WERI-Rb-1 (cell line): ENCODE measurements at regions not wholly inside any gene's neighbourhood (a gene's known extent, or its start where the extent isn't known, plus 50 kb on each side); places are given as distances from the start of the nearest gene placed in this dataset.
"Not testable (repeated sequence)": the region's sequence is repeated elsewhere in the genome, so short reads cannot be mapped to it uniquely, and the experiment has no call there.

Source experiments
- DNase-seq: peaks from one replicate; pipeline ENCODE4 v3.0.0-alpha.2; 2020
- H3K27ac ChIP-seq: fragments of 250-450 bp; sonication (Bioruptor Pico); 2 replicates; pipeline ENCODE4 v1.5.1; 2020; ENCODE audit warnings: mild to moderate bottlenecking, moderate library complexity
- H3K27me3 ChIP-seq: fragments of 250-450 bp; sonication (Bioruptor Pico); 2 replicates; pipeline ENCODE4 v1.5.1; 2021; ENCODE audit warnings: mild to moderate bottlenecking, low read depth, moderate library complexity; ENCODE audit not compliant: insufficient read depth, severe bottlenecking
- H3K36me3 ChIP-seq: fragments of 250-450 bp; sonication (Bioruptor Pico); 2 replicates; pipeline ENCODE4 v1.5.1; 2020; ENCODE audit warnings: mild to moderate bottlenecking, moderate library complexity
- H3K4me3 ChIP-seq: 2 replicates; pipeline ENCODE4 v1.5.1; 2011; ENCODE audit warnings: low read depth, mild to moderate bottlenecking, control low read depth, low read length
- H3K9me3 ChIP-seq: fragments of 250-450 bp; sonication (Bioruptor Pico); 2 replicates; pipeline ENCODE4 v1.5.1; 2021; ENCODE audit warnings: mild to moderate bottlenecking, moderate library complexity; ENCODE audit not compliant: severe bottlenecking
- TF ChIP-seq, protein P1 (sequence below): IDR thresholded peaks from 2 replicates; pipeline ENCODE4 v1.5.1; 2011; ENCODE audit warnings: low read depth, mild to moderate bottlenecking, control low read depth, inconsistent platforms, low read length

DNA sequence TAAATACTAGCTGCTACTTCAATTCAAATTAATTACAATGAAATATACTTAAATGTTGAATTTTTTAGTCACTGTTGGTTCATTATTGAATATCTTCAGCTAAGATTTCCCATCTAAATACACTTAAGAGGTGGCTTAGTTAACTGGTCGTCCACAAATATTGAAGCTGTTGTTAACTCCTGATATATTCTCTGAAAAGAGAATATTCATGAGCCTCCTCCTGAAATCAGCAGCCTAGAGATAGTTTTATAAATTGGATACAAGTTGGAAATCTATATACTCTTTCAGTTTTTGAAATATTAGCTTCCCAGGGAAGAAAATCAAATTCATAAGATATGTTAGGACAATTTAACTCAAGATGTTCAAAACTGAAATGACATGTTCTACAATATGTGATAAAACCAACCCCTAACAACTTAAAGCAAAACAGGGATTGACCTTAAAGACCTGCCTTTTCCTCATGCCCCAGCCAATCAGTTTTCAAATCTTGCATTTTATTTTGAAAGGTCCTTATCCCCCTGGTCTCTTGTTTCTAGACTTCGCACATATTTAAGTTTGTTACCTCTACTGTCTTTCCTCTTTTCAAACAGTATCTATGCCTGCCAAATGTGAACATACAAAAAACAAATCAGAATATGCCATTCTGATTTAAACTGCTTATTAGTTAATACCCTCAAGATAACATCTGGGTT, 2784.9 kb downstream of the RPIA start:
- H3K9me3 ChIP-seq, H3K4me3 ChIP-seq, DNase-seq, H3K27ac ChIP-seq, H3K36me3 ChIP-seq: not testable (repeated sequence)
- peaks cover 23% of the 10 kb centered on the region for H3K27me3 ChIP-seq

DNA sequence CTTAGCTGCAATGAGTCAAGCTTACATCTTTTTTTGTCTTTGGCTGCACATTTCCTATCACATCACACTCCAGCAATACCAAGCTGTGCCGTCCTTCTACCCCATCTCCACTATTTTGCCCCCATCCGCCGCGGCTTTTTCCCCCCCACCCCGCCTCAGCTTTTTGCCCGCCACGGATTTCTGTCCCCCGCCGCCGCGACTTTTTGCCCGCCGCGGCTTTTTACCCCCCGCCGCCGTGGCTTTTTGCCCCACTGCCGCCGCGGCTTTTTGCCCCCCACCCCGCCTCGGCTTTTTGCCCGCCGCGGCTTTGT, 2785.4 kb downstream of the RPIA start:
- H3K9me3 ChIP-seq, H3K4me3 ChIP-seq, DNase-seq, H3K36me3 ChIP-seq, H3K27ac ChIP-seq: not testable (repeated sequence)
- H3K27me3 ChIP-seq = peaks cover 26% of the 10 kb centered on the region

- not testable (repeated sequence) for DNase-seq, H3K27ac ChIP-seq, H3K9me3 ChIP-seq, H3K36me3 ChIP-seq, H3K4me3 ChIP-seq
- peaks cover 23% of the 10 kb centered on the region for H3K27me3 ChIP-seq
Observed at GRCh38 chr2:91477291-91477690, 2785.8 kb downstream of the RPIA start.

DNA sequence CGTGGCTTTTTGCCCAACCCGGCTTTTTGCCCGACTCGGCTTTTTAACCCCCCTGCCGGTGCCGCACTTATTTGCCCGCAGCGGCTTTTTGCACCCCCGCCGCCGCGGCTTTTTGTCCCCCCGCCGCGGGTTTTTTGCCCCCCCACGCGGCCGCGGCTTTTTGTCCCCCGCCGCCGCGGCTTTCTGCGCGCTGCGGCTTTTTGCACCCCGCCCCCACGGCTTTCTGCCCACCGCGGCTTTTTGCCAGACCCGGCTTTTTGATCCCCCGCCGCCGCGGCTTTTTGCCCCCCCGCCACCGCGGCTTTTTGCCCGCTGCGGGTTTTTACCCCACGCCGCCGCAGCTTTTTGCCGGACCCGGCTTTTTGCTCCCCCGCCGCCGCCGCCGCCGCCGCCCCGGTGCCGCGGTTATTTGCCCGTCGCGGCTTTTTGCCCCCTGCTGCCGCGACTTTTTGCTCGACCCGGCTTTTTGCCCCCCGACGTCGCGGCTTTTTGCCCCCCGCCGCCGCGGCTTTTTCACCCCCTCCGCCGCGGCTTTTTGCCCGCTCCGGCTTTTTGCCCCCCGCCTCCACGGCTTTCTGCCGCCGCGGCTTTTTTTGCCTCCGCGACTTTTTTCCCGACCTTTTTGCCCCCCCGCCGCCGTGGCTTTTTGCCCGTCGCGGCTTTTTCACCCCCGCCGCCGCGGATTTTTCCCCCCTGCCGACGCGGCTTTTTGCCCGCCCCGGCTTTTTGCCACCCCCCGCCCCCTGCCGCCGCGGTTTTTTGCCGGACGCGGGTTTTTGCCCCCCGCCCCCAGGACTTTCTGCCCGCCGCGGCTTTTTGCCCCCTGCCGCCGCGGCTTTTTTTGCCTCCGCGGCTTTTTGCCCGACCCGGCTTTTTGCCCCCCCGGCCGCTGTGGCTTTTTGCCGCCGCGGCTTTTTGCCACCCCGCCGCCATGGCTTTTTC, 2786.5 kb downstream of the RPIA start:
- Histone ChIP-seq H3K27ac (no peak overlapping the region), H3K36me3 (no peaks in the 10 kb centered on the region), H3K27me3 (peaks cover 23% of the 10 kb centered on the region), H3K9me3 (no peaks in the 10 kb centered on the region), H3K4me3 (peak overlapping the region; percentile 46)
- no peak for DNase-seq
- TF ChIP-seq, protein P1, sequence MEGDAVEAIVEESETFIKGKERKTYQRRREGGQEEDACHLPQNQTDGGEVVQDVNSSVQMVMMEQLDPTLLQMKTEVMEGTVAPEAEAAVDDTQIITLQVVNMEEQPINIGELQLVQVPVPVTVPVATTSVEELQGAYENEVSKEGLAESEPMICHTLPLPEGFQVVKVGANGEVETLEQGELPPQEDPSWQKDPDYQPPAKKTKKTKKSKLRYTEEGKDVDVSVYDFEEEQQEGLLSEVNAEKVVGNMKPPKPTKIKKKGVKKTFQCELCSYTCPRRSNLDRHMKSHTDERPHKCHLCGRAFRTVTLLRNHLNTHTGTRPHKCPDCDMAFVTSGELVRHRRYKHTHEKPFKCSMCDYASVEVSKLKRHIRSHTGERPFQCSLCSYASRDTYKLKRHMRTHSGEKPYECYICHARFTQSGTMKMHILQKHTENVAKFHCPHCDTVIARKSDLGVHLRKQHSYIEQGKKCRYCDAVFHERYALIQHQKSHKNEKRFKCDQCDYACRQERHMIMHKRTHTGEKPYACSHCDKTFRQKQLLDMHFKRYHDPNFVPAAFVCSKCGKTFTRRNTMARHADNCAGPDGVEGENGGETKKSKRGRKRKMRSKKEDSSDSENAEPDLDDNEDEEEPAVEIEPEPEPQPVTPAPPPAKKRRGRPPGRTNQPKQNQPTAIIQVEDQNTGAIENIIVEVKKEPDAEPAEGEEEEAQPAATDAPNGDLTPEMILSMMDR = no peak

DNA sequence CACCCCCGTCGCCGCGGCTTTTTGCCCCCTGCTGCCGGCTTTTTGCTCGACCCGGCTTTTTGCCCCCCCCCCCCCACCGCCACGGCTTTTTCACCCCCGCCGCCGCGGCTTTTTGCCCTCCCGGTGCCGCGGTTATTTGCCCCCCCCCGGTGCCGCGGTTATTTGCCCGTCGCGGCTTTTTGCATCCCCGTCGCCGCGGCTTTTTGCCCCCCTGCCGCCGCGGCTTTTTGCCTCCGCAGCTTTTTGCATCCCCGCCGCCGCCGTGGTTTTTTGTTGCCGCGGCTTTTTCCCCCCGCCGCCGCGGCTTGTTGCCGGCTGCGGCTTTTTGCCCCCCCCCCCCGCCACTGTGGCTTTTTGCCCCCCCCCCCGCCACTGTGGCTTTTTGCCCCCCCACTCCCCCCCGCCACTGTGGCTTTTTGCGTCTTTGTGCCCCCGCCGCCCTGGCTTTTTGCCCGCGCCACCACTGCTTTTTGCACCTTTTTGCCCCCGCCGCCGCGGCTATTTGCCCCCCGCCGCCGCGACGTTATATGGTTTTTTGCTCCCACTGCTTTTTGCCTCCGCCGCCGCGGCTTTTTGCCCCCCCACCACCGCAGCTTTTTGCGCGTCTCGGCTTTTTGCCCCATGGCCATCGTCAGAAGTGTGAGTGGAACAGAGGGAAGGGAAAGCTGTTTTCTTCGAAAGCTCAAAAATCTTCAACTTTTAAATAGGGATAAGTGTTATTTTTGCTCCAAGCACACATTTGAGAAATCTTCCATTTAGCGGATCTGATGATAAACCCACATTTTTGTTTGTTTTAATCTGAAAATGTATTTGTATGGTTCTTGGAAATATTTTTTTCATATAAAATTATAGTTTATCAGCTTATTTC, 2787.6 kb downstream of the RPIA start:
- H3K4me3 ChIP-seq = peak overlapping the region; percentile 46
- DNase-seq, H3K9me3 ChIP-seq, H3K36me3 ChIP-seq, H3K27ac ChIP-seq: not testable (repeated sequence)
- H3K27me3 ChIP-seq = peaks cover 23% of the 10 kb centered on the region

DNA sequence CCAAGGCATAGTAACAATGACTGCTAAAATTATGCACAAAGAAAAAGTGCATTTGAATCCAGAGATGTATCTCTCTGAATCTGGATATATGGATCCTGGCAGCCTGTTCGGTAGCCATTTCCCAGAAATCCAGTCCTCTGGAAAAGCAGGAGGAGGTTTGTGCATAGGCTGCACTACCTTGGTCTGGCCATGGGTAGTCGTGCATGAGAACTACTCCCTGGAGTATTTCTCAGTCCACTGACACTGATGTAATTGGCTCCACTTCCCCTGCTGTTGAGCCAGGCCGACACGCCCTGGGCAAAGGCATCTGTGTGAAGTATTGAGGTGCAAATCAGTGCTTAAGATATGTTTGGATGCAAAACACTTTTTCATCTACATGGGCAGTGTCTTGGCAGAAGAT, 2793.8 kb downstream of the RPIA start:
- not testable (repeated sequence) for H3K27me3 ChIP-seq, H3K36me3 ChIP-seq, H3K27ac ChIP-seq, H3K9me3 ChIP-seq, H3K4me3 ChIP-seq
- peak; percentile 30 for DNase-seq

DNA sequence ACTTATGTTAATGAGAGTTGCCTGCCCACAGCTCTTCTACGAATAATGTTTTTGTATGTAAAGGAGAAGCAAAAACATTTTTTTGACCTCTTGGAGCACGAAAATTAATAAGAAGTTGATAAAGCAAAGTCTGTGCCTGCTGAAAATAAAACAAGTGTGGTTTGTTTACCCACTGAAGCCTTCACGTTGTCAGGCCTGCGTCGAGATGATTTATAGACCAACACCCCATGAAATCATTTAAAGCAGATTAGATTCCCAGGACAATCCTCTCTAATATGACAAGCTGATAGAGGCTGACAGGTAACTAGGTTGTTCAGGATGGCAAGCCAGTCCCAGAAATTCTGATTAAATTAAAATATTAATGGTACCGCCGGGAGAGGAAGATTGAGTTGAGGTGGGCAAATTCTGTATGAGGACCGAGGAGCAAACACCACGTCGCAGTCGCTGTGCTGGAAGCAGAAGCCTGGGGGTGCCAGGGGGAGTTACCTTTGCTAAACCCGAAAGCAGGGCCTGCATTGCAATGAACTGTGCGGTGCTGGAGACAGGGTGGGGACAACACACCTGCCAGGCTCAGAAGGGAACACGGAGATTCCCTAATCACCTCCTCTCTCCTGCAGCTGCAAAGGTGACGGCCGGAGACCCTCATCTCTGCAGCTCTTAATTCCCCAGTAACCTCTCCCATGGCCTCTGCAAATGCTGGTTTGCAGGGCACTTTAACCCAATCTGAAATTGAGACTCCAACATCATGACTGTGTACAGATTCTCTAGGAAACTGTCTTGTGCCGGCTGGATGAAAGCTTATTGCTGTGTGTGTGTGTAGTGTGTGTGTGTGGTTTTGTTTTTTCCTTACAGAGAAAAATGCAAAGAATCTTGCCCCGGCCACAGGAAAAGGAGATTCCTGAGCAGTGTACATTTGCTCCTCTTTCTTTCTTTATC, 2805.9 kb downstream of the RPIA start:
- H3K27me3 ChIP-seq, H3K4me3 ChIP-seq, H3K9me3 ChIP-seq, H3K36me3 ChIP-seq, DNase-seq, H3K27ac ChIP-seq: not testable (repeated sequence)

DNA sequence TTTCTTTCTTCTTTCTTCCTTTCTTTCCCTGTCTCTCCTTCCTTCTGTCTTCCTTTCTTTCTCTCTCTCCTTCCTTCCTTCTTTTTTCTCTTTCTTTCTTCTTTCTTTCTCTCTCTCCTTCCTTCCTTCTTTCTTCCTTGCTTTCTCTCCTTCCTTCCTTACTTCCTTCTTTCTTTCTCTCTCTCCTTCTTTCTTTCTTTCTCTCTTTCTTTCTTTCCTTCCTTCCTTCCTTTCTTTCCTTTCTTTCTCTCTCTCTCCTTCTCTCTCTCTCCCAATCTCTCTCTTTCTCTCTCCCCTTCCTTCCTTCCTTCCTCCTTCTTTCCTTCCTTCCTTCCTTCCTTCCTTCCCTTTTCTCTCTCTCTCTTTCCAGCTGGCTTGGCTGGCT, 2806.6 kb downstream of the RPIA start:
- not testable (repeated sequence) for DNase-seq, H3K27me3 ChIP-seq, H3K36me3 ChIP-seq, H3K4me3 ChIP-seq, H3K27ac ChIP-seq, H3K9me3 ChIP-seq

DNA sequence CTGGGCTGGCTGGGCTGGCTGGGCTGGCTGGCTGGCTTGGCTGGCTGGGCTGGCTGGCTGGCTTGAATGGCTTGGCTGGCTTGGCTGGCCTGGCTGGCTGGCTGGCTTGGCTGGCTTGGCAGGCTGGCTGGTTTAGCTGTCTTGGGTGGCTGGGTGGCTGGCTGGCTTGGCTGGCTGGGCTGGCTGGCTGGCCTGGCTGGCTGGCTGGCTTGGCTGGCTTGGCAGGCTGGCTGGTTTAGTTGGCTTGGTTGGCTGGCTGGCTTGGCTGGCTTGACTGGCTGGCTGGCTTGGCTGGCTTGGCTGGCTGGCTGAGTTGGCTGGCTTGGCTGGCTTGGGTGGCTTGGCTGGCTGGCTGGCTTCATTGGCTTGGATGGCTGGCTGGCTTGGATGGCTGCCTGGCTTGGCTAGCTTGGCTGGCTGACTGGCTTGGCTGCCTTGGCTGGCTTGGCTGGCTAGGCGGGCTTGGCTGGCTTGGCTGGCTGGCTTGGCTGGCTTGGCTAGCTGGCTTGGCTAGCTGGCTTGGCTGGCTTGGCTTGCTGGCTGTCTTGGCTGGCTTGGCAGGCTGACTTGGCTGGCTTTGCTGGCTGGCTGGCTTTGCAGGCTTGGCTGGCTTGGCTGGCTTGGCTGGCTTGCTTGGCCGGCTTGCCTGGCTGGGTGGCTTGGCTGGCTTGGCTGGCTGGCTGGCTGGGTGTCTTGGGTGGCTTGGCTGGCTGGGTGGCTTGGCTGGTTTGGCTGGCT, 2807.2 kb downstream of the RPIA start:
- H3K9me3 ChIP-seq, H3K36me3 ChIP-seq, DNase-seq: not testable (repeated sequence)

GRCh38 chr2:91499431-91500050, 2808.1 kb downstream of the RPIA start:
- not testable (repeated sequence) for H3K4me3 ChIP-seq, H3K27me3 ChIP-seq, H3K9me3 ChIP-seq, H3K36me3 ChIP-seq, DNase-seq, H3K27ac ChIP-seq

More for the DNA sequence above, 2807.2 kb downstream of the RPIA start:
- H3K27me3 ChIP-seq, H3K27ac ChIP-seq, H3K4me3 ChIP-seq: not testable (repeated sequence)

DNA sequence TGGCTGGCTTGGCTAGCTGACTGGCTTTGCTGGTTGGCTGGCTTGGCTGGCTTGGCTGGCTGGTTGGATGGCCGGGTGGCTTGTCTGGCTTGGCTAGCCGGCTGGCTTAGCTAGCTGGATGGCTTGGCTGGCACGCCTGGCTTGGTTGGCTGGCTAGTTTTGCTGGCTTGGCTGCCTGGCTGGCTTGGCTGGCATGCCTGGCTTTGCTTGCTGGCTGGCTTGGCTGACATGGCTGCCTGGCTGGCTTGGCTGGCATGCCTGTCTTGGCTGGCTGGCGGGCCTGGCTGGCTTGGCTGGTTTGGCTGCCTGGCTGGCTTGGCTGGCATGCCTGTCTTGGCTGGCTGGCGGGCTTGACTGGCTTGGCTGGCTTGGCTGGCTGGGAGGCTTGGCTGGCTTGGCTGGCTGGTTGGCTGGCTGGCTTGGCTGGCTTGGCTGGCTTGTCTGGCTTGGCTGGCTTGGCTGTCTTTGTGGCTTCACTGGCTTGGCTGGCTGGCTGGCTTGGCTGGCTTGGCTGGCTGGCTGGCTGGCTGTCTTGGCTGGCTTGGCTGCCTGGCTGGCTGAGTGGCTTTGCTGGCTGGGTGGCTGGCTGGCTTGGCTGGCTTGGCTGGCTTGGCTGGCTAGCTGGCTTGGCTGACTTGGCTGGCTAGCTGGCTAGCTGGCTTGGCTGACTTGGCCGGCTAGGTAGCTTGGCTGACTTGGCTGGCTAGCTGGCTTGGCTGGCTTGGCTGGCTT, 2808.9 kb downstream of the RPIA start:
- not testable (repeated sequence) for H3K9me3 ChIP-seq, H3K27me3 ChIP-seq, H3K27ac ChIP-seq, DNase-seq, H3K36me3 ChIP-seq, H3K4me3 ChIP-seq
